ENCODE measurements at regions not wholly inside any gene's neighbourhood (a gene's known extent, or its start where the extent isn't known, plus 50 kb on each side); places are given as distances from the start of the nearest gene placed in this dataset.

GRCh38 chr3:22731901-22732300, 471.2 kb upstream of the UBE2E2 start:
- Histone ChIP-seq H3K4me1 (ENCODE audit: insufficient read depth, low read length, poor library complexity, severe bottlenecking) (no peaks in the 10 kb centered on the region), H3K36me3 (ENCODE audit: insufficient read depth, low read length, poor library complexity, severe bottlenecking) (no peaks in the 10 kb centered on the region), H3K27ac (ENCODE audit: low read depth, low read length, poor library complexity, severe bottlenecking) (no peak overlapping the region), H3K9me3 (ENCODE audit: low read depth, low read length, poor library complexity, severe bottlenecking) (peaks cover 10% of the 10 kb centered on the region), H3K4me3 (ENCODE audit: low read depth, low read length, poor library complexity, severe bottlenecking) (no peak overlapping the region), H3K27me3 (replicated peaks; ENCODE audit: insufficient read depth, low read depth, low read length, poor library complexity) (no peaks in the 10 kb centered on the region)
- TF ChIP-seq CTCF (conservative IDR thresholded peaks at IDR 0.05; ENCODE audit: low read depth, low read length), result no peak
- no peak for TF ChIP-seq EZH2 (IDR thresholded peaks at IDR 0.05; ENCODE audit: borderline replicate concordance, low read depth, low read length, poor library complexity, severe bottlenecking)
- no peak for DNase-seq (ENCODE audit: low spot score)
- CTCF ChIA-PET, result no interaction called here
- intact Hi-C loops (cut with micrococcal nuclease; ENCODE audit: unreplicated experiment), result no loop called here
- BruUV-seq (replicated peaks), result no TSS peak
- POLR2A ChIA-PET (ENCODE audit: low non-redundant PET), result no interaction called here

DNA sequence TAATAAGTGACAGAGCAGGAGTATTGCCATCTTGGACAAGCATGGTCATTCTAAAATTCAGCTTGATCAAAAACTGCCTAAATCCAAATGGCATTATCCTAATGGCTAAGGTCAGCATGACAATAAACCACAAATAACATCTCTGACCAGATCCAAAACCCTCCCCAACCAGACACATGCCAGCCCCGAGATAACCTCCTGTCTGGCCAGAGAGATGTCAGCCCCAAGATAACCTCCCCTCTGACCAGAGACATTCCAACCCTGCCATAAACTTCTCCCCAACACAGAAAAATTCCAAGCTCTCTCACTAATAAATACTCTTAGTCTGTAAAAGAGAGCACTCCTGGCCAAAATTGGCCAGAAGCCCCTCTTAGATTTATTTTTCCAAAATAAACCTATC, 470.5 kb upstream of the UBE2E2 start:
- Histone ChIP-seq H3K4me3 (ENCODE audit: low read depth, low read length, poor library complexity, severe bottlenecking) (no peak overlapping the region), H3K4me1 (ENCODE audit: insufficient read depth, low read length, poor library complexity, severe bottlenecking) (no peaks in the 10 kb centered on the region), H3K9me3 (ENCODE audit: low read depth, low read length, poor library complexity, severe bottlenecking) (peaks cover 10% of the 10 kb centered on the region), H3K27me3 (replicated peaks; ENCODE audit: insufficient read depth, low read depth, low read length, poor library complexity) (no peaks in the 10 kb centered on the region), H3K27ac (ENCODE audit: low read depth, low read length, poor library complexity, severe bottlenecking) (no peak overlapping the region), H3K36me3 (ENCODE audit: insufficient read depth, low read length, poor library complexity, severe bottlenecking) (no peaks in the 10 kb centered on the region)
- no TSS peak for BruUV-seq (replicated peaks)
- DNase-seq (ENCODE audit: low spot score), result no peak
- intact Hi-C loops (cut with micrococcal nuclease; ENCODE audit: unreplicated experiment), result no loop called here
- TF ChIP-seq CTCF (conservative IDR thresholded peaks at IDR 0.05; ENCODE audit: low read depth, low read length) (no peak), EZH2 (IDR thresholded peaks at IDR 0.05; ENCODE audit: borderline replicate concordance, low read depth, low read length, poor library complexity, severe bottlenecking) (no peak)
- CTCF ChIA-PET, result no interaction called here
- POLR2A ChIA-PET (ENCODE audit: low non-redundant PET), result no interaction called here

- Histone ChIP-seq H3K27me3 (replicated peaks; ENCODE audit: insufficient read depth, low read depth, low read length, poor library complexity) (no peaks in the 10 kb centered on the region), H3K4me3 (ENCODE audit: low read depth, low read length, poor library complexity, severe bottlenecking) (no peak overlapping the region), H3K27ac (ENCODE audit: low read depth, low read length, poor library complexity, severe bottlenecking) (no peak overlapping the region), H3K4me1 (ENCODE audit: insufficient read depth, low read length, poor library complexity, severe bottlenecking) (no peaks in the 10 kb centered on the region), H3K36me3 (ENCODE audit: insufficient read depth, low read length, poor library complexity, severe bottlenecking) (no peaks in the 10 kb centered on the region), H3K9me3 (ENCODE audit: low read depth, low read length, poor library complexity, severe bottlenecking) (peaks cover 10% of the 10 kb centered on the region)
- DNase-seq (ENCODE audit: low spot score), result no peak
- POLR2A ChIA-PET (ENCODE audit: low non-redundant PET), result no interaction called here
- no TSS peak for BruUV-seq (replicated peaks)
- intact Hi-C loops (cut with micrococcal nuclease; ENCODE audit: unreplicated experiment), result no loop called here
- CTCF ChIA-PET, result no interaction called here
- TF ChIP-seq CTCF (conservative IDR thresholded peaks at IDR 0.05; ENCODE audit: low read depth, low read length) (no peak), EZH2 (IDR thresholded peaks at IDR 0.05; ENCODE audit: borderline replicate concordance, low read depth, low read length, poor library complexity, severe bottlenecking) (no peak)
Observed at GRCh38 chr3:22734207-22734606, 468.9 kb upstream of the UBE2E2 start.
